Gastrocnemius medialis (tissue), 4 donors: ENCODE measurements at regions not wholly inside any gene's neighbourhood (a gene's known extent, or its start where the extent isn't known, plus 50 kb on each side); places are given as distances from the start of the nearest gene placed in this dataset.

Experiments used
- CTCF ChIP-seq, 5 experiments: fragments of 450-650 bp in 3 of 5; fragments of 200-600 bp in 2 of 5; sonication (generic) in 2 of 5; IDR thresholded peaks in 4 of 5; conservative IDR thresholded peaks in 1 of 5; 1 replicate in 4 of 5; 2 replicates in 1 of 5; pipeline ENCODE4 v1.5.1; 2016 to 2019; ENCODE audit warnings: antibody characterized with exemption in 5 of 5, mild to moderate bottlenecking in 3 of 5, moderate library complexity in 3 of 5
- POLR2A ChIP-seq, 2 donors: fragments of 450-650 bp; IDR thresholded peaks; one replicate each; pipeline ENCODE4 v1.6.1; 2017; ENCODE audit warnings: antibody characterized with exemption in 2 of 2, mild to moderate bottlenecking in 2 of 2, moderate library complexity in 2 of 2

DNA sequence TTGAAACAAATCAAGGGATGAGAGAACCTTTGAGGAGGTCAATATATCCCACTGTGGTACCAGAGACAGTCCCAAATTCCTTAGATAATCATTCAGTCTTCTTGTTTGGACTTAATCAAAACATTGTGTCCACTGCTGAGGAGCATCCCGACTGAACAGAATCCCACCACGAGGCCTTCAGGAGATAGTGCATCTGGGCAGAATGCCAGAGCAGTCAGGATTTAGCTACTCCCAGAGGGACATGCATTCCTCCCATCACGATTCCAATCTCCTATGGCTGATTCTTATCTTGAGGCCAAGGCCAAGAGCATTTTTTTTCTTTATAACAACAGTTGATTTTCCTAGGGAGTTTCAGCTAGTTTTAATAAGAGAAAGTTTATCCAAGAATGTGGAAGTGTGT is 87.4 kb upstream of the COX10 start:
- TF ChIP-seq CTCF (IDR thresholded peaks at IDR 0.05 in 4 of 5, conservative IDR thresholded peaks at IDR 0.05 in 1 of 5) (no peak), POLR2A (IDR thresholded peaks at IDR 0.05) (no peak)
